Breast epithelium (tissue), 3 donors: ENCODE measurements at regions not wholly inside any gene's neighbourhood (a gene's known extent, or its start where the extent isn't known, plus 50 kb on each side); places are given as distances from the start of the nearest gene placed in this dataset.

Source experiments
- POLR2A ChIP-seq: fragments of 450-650 bp; IDR thresholded peaks from one replicate; pipeline ENCODE4 v1.6.1; 2016; ENCODE audit warnings: antibody characterized with exemption, mild to moderate bottlenecking, moderate library complexity
- TF ChIP-seq, protein P1 (sequence below), 3 donors: fragments of 450-650 bp; IDR thresholded peaks; one replicate each; pipeline ENCODE4 v1.5.1; 2016 to 2017; ENCODE audit warnings: antibody characterized with exemption in 3 of 3, mild to moderate bottlenecking in 3 of 3, moderate library complexity in 3 of 3

DNA sequence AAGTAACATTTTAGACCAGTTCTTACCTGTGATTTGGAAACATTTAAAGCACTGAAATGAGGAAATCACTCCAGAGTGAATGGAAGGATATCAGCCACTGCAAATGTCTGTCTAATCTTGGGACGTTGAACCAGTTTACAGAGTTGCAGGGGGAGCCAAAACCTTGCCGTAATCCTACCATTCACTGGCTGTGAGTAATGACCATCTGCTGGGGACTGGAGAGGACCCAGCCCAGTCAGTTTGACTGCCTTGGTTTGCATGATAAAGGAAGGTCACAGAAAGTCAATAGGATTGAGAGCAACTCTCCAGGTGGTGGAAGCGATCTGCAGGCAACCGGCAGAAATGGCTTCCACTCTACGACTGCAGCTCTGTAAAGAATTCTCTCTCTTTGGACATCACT is 167.2 kb downstream of the AKR1D1 start:
- TF ChIP-seq, protein P1, sequence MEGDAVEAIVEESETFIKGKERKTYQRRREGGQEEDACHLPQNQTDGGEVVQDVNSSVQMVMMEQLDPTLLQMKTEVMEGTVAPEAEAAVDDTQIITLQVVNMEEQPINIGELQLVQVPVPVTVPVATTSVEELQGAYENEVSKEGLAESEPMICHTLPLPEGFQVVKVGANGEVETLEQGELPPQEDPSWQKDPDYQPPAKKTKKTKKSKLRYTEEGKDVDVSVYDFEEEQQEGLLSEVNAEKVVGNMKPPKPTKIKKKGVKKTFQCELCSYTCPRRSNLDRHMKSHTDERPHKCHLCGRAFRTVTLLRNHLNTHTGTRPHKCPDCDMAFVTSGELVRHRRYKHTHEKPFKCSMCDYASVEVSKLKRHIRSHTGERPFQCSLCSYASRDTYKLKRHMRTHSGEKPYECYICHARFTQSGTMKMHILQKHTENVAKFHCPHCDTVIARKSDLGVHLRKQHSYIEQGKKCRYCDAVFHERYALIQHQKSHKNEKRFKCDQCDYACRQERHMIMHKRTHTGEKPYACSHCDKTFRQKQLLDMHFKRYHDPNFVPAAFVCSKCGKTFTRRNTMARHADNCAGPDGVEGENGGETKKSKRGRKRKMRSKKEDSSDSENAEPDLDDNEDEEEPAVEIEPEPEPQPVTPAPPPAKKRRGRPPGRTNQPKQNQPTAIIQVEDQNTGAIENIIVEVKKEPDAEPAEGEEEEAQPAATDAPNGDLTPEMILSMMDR (IDR thresholded peaks at IDR 0.05), result no peak
- TF ChIP-seq POLR2A, result no peak
